ENCODE measurements at regions not wholly inside any gene's neighbourhood (a gene's known extent, or its start where the extent isn't known, plus 50 kb on each side); places are given as distances from the start of the nearest gene placed in this dataset.

GRCh38 chr10:36344240-36345174 lies 702.4 kb upstream of the FZD8 start:
- H3K9me3 ChIP-seq (ENCODE audit: control insufficient read depth, low read length): no peaks in the 10 kb centered on the region
- intact Hi-C loops (cut with DNase I): no loop called here
- WGBS: 54% methylated on average over 6 of the region's 6 CpGs
- no peak for ATAC-seq
- H3K27me3 ChIP-seq (ENCODE audit: control insufficient read depth, insufficient read depth): no peaks in the 10 kb centered on the region
- H3K27ac ChIP-seq (ENCODE audit: low read length): no peak overlapping the region
- no peak overlapping the region for H3K4me3 ChIP-seq (ENCODE audit: low read length)
- peak in 1 of 3 donors; percentile 40 for DNase-seq
- no peaks in the 10 kb centered on the region for H3K4me1 ChIP-seq (ENCODE audit: control insufficient read depth, insufficient read depth, low read length)

- no peak overlapping the region for H3K4me3 ChIP-seq (ENCODE audit: low read length)
- no peak overlapping the region for H3K27ac ChIP-seq (ENCODE audit: low read length)
- ATAC-seq (no peak), DNase-seq (no peak)
- 50% methylated on average over 2 of the region's 2 CpGs for WGBS
- H3K9me3 ChIP-seq (ENCODE audit: control insufficient read depth, low read length): no peaks in the 10 kb centered on the region
- no peaks in the 10 kb centered on the region for H3K4me1 ChIP-seq (ENCODE audit: control insufficient read depth, insufficient read depth, low read length)
- H3K27me3 ChIP-seq (ENCODE audit: control insufficient read depth, insufficient read depth): no peaks in the 10 kb centered on the region
- intact Hi-C loops (cut with DNase I): no loop called here
Observed at GRCh38 chr10:36342781-36343180, 700.7 kb upstream of the FZD8 start.

DNA sequence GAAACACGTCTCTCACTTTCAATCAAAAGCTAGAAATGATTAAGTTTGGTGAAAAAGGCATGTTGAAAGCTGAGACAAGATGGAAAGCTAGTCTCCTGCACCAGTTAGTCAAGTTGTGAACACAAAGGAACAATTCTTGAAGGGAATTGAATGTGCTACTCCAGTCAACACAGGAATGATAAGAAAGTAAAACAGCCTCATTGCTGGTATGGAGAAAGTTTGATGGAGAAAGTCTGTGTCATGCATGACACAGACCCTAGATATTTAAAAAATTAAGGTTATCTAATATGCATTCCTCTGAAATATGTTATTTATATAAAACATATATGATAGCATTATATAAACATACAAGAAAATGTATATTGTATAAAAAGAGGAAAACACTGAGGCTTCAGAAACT lies 699.4 kb upstream of the FZD8 start:
- no peaks in the 10 kb centered on the region for H3K4me1 ChIP-seq (ENCODE audit: control insufficient read depth, insufficient read depth, low read length)
- H3K27me3 ChIP-seq (ENCODE audit: control insufficient read depth, insufficient read depth): no peaks in the 10 kb centered on the region
- intact Hi-C loops (cut with DNase I): no loop called here
- DNase-seq (no peak), ATAC-seq (no peak)
- H3K4me3 ChIP-seq (ENCODE audit: low read length): no peak overlapping the region
- no peak overlapping the region for H3K27ac ChIP-seq (ENCODE audit: low read length)
- no peaks in the 10 kb centered on the region for H3K9me3 ChIP-seq (ENCODE audit: control insufficient read depth, low read length)
- 100% methylated on average over 1 of the region's 1 CpG for WGBS

GRCh38 chr10:36336315-36336714 lies 694.2 kb upstream of the FZD8 start:
- DNase-seq (no peak), ATAC-seq (no peak)
- Histone ChIP-seq H3K27ac (ENCODE audit: low read length) (no peak overlapping the region), H3K9me3 (ENCODE audit: control insufficient read depth, low read length) (no peaks in the 10 kb centered on the region), H3K4me1 (ENCODE audit: control insufficient read depth, insufficient read depth, low read length) (no peaks in the 10 kb centered on the region), H3K27me3 (ENCODE audit: control insufficient read depth, insufficient read depth) (no peaks in the 10 kb centered on the region), H3K4me3 (ENCODE audit: low read length) (no peak overlapping the region)
- WGBS: 89% methylated on average over 2 of the region's 2 CpGs
- intact Hi-C loops (cut with DNase I): no loop called here

DNA sequence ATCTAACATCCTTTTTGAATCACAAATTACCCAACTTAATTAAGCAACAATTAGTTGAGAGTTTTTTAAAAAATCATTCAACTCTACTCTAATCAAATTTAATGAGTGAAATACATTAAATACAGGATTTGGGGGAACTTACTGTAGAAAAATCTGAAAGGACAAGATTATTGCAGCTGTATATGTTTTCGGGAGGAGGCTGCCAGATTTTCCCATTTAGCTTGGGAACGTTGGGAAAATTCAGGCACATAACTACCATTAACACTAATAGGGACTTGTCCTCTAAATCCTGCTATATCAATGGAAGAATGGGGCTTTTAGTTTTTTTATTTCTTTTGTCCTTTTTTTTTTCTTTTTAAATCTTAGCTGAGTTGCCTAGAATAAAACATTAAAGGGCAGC lies 691.4 kb upstream of the FZD8 start:
- Histone ChIP-seq H3K27me3 (ENCODE audit: control insufficient read depth, insufficient read depth) (no peaks in the 10 kb centered on the region), H3K9me3 (ENCODE audit: control insufficient read depth, low read length) (no peaks in the 10 kb centered on the region), H3K27ac (ENCODE audit: low read length) (no peak overlapping the region), H3K4me1 (ENCODE audit: control insufficient read depth, insufficient read depth, low read length) (no peaks in the 10 kb centered on the region), H3K4me3 (ENCODE audit: low read length) (no peak overlapping the region)
- WGBS: 82% methylated on average over 2 of the region's 2 CpGs
- intact Hi-C loops (cut with DNase I): no loop called here
- ATAC-seq (no peak), DNase-seq (no peak)

DNA sequence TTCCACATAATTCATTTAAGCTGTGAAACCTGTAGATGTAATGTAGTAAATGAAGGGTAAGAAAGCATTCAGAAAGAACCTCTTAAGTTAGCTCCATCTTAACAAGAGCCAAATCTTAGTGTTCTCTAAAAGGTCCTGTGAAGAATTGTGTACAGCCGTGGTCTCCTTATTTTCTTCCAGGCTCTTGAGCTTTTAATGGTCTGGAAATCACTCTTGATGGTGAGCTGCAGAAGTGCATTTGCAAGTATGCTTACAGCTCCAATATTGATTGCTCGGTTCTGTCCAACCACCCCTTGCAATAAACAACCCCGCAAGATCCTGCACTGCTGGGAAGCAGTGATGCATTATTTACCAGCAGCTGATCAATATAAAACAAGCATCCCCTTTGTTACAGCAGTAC lies 690.8 kb upstream of the FZD8 start:
- ATAC-seq (no peak), DNase-seq (no peak)
- Histone ChIP-seq H3K4me3 (ENCODE audit: low read length) (no peak overlapping the region), H3K9me3 (ENCODE audit: control insufficient read depth, low read length) (no peaks in the 10 kb centered on the region), H3K27ac (ENCODE audit: low read length) (no peak overlapping the region), H3K4me1 (ENCODE audit: control insufficient read depth, insufficient read depth, low read length) (no peaks in the 10 kb centered on the region), H3K27me3 (ENCODE audit: control insufficient read depth, insufficient read depth) (no peaks in the 10 kb centered on the region)
- intact Hi-C loops (cut with DNase I): no loop called here
- WGBS: 97% methylated on average over 3 of the region's 3 CpGs

DNA sequence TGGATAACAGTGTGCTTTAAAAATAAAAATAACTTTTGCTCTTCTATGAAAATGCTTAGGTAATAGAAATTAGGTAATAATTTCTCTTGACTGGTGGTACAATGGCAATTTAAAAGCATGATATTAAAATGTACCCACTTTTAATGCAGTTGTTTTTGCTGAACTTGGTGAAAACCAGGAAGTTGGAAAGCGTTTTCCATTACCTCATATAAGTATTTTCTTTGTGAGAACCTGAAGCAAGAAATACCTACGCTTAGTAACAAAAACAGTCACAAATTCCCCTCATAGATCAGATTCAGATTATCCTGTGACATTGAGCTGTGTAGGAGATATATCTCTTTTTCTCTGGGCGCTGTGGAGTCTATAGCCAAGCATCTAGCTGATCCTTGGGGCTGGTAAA lies 689.0 kb upstream of the FZD8 start:
- Histone ChIP-seq H3K27me3 (ENCODE audit: control insufficient read depth, insufficient read depth) (no peaks in the 10 kb centered on the region), H3K9me3 (ENCODE audit: control insufficient read depth, low read length) (no peaks in the 10 kb centered on the region), H3K4me3 (ENCODE audit: low read length) (no peak overlapping the region), H3K4me1 (ENCODE audit: control insufficient read depth, insufficient read depth, low read length) (no peaks in the 10 kb centered on the region), H3K27ac (ENCODE audit: low read length) (no peak overlapping the region)
- DNase-seq: no peak
- intact Hi-C loops (cut with DNase I): no loop called here
- no peak for ATAC-seq
- 87% methylated on average over 3 of the region's 3 CpGs for WGBS

GRCh38 chr10:36325815-36326214 lies 683.7 kb upstream of the FZD8 start:
- intact Hi-C loops (cut with DNase I): no loop called here
- Histone ChIP-seq H3K27ac (ENCODE audit: low read length) (no peak overlapping the region), H3K9me3 (ENCODE audit: control insufficient read depth, low read length) (no peaks in the 10 kb centered on the region), H3K27me3 (ENCODE audit: control insufficient read depth, insufficient read depth) (no peaks in the 10 kb centered on the region), H3K4me3 (ENCODE audit: low read length) (no peak overlapping the region), H3K4me1 (ENCODE audit: control insufficient read depth, insufficient read depth, low read length) (no peaks in the 10 kb centered on the region)
- ATAC-seq (no peak), DNase-seq (no peak)
- WGBS: 74% methylated on average over 2 of the region's 2 CpGs

GRCh38 chr10:36324831-36325230 lies 682.7 kb upstream of the FZD8 start:
- intact Hi-C loops (cut with DNase I): no loop called here
- Histone ChIP-seq H3K4me3 (ENCODE audit: low read length) (no peak overlapping the region), H3K27ac (ENCODE audit: low read length) (no peak overlapping the region), H3K4me1 (ENCODE audit: control insufficient read depth, insufficient read depth, low read length) (no peaks in the 10 kb centered on the region), H3K27me3 (ENCODE audit: control insufficient read depth, insufficient read depth) (no peaks in the 10 kb centered on the region), H3K9me3 (ENCODE audit: control insufficient read depth, low read length) (no peaks in the 10 kb centered on the region)
- 96% methylated on average over 2 of the region's 2 CpGs for WGBS
- no peak for ATAC-seq
- DNase-seq: no peak

DNA sequence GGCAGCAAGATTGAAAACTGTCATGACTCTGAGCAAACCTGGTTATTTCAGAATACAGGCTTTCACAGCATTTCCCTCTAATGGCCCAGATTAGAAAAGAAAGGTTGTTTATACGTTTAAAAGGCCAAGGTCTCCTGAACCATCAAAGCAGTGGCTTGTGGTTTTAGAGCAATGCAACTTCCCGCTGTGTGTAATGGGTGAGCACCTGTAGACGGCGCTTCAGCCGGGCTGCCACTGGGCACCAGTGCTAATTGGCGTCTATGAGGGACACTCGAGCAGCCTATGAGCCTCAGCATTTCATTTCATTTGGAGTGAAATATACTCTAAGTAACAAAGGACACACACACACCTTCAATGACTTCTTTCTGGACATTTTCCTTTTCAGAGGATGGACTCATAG lies 671.0 kb upstream of the FZD8 start:
- 90% methylated on average over 7 of the region's 7 CpGs for WGBS
- Histone ChIP-seq H3K27ac (ENCODE audit: low read length) (no peak overlapping the region), H3K4me1 (ENCODE audit: control insufficient read depth, insufficient read depth, low read length) (no peaks in the 10 kb centered on the region), H3K9me3 (ENCODE audit: control insufficient read depth, low read length) (no peaks in the 10 kb centered on the region), H3K4me3 (ENCODE audit: low read length) (no peak overlapping the region), H3K27me3 (ENCODE audit: control insufficient read depth, insufficient read depth) (no peaks in the 10 kb centered on the region)
- ATAC-seq (no peak), DNase-seq (no peak)
- intact Hi-C loops (cut with DNase I): no loop called here

GRCh38 chr10:36303896-36304295 lies 661.8 kb upstream of the FZD8 start:
- DNase-seq (no peak), ATAC-seq (no peak)
- Histone ChIP-seq H3K4me3 (ENCODE audit: low read length) (no peak overlapping the region), H3K9me3 (ENCODE audit: control insufficient read depth, low read length) (no peaks in the 10 kb centered on the region), H3K27me3 (ENCODE audit: control insufficient read depth, insufficient read depth) (no peaks in the 10 kb centered on the region), H3K27ac (ENCODE audit: low read length) (no peak overlapping the region), H3K4me1 (ENCODE audit: control insufficient read depth, insufficient read depth, low read length) (no peaks in the 10 kb centered on the region)
- intact Hi-C loops (cut with DNase I): no loop called here

DNA sequence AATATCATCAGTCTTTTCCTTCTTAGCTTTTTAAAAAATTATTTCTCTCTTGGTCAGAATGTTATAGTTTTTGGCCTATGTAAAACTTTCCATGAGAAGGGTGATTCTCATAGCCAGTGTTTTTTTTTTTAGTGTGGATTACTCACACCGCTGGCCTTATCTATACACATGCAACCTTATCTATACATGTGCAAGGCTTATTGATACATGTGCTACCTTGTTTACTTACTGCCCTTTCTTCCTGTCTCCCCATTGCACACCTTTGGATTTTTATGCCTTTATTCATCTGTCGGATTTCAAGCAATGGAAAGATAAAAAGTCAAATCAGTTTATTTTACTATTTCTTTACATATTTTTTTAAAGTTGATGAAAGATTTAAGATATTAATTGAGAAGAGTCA lies 660.0 kb upstream of the FZD8 start:
- intact Hi-C loops (cut with DNase I): no loop called here
- WGBS: 85% methylated on average over 2 of the region's 2 CpGs
- no peak for DNase-seq
- no peaks in the 10 kb centered on the region for H3K4me1 ChIP-seq (ENCODE audit: control insufficient read depth, insufficient read depth, low read length)
- H3K27ac ChIP-seq (ENCODE audit: low read length): no peak overlapping the region
- no peaks in the 10 kb centered on the region for H3K9me3 ChIP-seq (ENCODE audit: control insufficient read depth, low read length)
- no peak overlapping the region for H3K4me3 ChIP-seq (ENCODE audit: low read length)
- ATAC-seq: no peak
- H3K27me3 ChIP-seq (ENCODE audit: control insufficient read depth, insufficient read depth): no peaks in the 10 kb centered on the region
